Brain microvascular endothelial cell (primary cell): ENCODE measurements at regions not wholly inside any gene's neighbourhood (a gene's known extent, or its start where the extent isn't known, plus 50 kb on each side); places are given as distances from the start of the nearest gene placed in this dataset.

Experiments
- DNase-seq: peaks from one replicate; pipeline ENCODE4 v3.0.0-alpha.2; 2020
- H3K27ac ChIP-seq: fragments of 250-450 bp; sonication (Bioruptor Pico); 2 replicates; pipeline ENCODE4 v1.5.1; 2020; ENCODE audit warnings: mild to moderate bottlenecking, moderate library complexity
- H3K27me3 ChIP-seq: fragments of 250-450 bp; sonication (Bioruptor Pico); replicated peaks from 2 replicates; pipeline ENCODE4 v1.5.1; 2020; ENCODE audit warnings: mild to moderate bottlenecking
- H3K36me3 ChIP-seq: fragments of 250-450 bp; sonication (Bioruptor Pico); replicated peaks from 2 replicates; pipeline ENCODE4 v1.5.1; 2020; ENCODE audit warnings: mild to moderate bottlenecking
- H3K4me3 ChIP-seq: 2 replicates; pipeline ENCODE4 v1.5.1; 2011; ENCODE audit warnings: low read depth, mild to moderate bottlenecking, control low read depth, low read length, moderate library complexity
- in situ Hi-C: cut with HindIII; loops from 2 replicates; pipeline ENCODE4 v1.10.0; 2017; ENCODE audit warnings: low sequenced_read_pairs, low pct_ligation_motif_present
- TF ChIP-seq, protein P1 (sequence below): IDR thresholded peaks from 2 replicates; pipeline ENCODE4 v1.5.1; 2011; ENCODE audit warnings: low read depth, mild to moderate bottlenecking, moderate library complexity, low read length, control low read depth, inconsistent platforms; ENCODE audit errors: missing control alignments

DNA sequence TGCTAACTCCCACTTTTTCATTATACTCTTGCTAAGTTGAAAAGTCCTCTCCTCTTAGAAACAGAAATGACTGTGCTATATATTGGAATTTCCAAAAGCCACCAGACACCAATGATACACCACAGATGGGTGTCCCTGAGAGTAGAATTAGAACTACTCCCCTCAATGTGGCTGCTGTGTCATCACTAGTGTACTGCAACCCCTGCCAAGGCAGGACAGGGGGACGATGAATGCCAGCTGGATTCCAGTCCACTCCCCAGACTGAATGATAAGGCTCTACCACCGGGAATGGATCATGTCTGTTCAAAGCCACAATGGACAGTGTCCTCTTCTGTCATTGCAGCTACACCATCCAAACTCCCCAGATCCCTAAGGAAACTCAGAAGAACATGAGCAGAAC, 69.7 kb upstream of the EDNRB start:
- H3K27me3 ChIP-seq = no peaks in the 10 kb centered on the region
- DNase-seq = no peak
- in situ Hi-C loops = no loop called here
- H3K27ac ChIP-seq = no peak overlapping the region
- TF ChIP-seq, protein P1, sequence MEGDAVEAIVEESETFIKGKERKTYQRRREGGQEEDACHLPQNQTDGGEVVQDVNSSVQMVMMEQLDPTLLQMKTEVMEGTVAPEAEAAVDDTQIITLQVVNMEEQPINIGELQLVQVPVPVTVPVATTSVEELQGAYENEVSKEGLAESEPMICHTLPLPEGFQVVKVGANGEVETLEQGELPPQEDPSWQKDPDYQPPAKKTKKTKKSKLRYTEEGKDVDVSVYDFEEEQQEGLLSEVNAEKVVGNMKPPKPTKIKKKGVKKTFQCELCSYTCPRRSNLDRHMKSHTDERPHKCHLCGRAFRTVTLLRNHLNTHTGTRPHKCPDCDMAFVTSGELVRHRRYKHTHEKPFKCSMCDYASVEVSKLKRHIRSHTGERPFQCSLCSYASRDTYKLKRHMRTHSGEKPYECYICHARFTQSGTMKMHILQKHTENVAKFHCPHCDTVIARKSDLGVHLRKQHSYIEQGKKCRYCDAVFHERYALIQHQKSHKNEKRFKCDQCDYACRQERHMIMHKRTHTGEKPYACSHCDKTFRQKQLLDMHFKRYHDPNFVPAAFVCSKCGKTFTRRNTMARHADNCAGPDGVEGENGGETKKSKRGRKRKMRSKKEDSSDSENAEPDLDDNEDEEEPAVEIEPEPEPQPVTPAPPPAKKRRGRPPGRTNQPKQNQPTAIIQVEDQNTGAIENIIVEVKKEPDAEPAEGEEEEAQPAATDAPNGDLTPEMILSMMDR = no peak
- H3K4me3 ChIP-seq = no peak overlapping the region
- no peaks in the 10 kb centered on the region for H3K36me3 ChIP-seq

DNA sequence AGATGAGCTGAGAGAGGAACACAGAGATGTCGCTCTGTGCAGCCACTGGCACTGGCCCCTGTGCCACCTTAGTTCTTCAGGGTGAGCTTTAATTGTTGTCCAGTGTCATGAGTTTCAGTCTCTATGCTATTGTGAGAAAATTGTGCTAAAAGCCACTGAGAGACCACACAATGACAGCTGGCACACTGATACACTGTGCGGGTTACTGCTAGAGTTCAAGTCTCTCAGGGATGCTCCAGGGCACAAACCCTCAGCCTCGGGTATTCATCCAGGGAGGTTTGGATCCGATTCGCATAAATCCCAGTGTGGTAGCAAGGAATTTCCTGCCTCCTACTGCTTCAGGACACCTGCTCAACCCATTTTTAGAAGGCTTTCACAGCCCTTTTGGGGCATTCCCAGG, 68.1 kb upstream of the EDNRB start:
- H3K27me3 ChIP-seq = no peaks in the 10 kb centered on the region
- TF ChIP-seq, protein P1 = no peak
- no peak for DNase-seq
- no peak overlapping the region for H3K4me3 ChIP-seq
- H3K36me3 ChIP-seq = no peaks in the 10 kb centered on the region
- in situ Hi-C loops = no loop called here
- H3K27ac ChIP-seq = no peak overlapping the region

DNA sequence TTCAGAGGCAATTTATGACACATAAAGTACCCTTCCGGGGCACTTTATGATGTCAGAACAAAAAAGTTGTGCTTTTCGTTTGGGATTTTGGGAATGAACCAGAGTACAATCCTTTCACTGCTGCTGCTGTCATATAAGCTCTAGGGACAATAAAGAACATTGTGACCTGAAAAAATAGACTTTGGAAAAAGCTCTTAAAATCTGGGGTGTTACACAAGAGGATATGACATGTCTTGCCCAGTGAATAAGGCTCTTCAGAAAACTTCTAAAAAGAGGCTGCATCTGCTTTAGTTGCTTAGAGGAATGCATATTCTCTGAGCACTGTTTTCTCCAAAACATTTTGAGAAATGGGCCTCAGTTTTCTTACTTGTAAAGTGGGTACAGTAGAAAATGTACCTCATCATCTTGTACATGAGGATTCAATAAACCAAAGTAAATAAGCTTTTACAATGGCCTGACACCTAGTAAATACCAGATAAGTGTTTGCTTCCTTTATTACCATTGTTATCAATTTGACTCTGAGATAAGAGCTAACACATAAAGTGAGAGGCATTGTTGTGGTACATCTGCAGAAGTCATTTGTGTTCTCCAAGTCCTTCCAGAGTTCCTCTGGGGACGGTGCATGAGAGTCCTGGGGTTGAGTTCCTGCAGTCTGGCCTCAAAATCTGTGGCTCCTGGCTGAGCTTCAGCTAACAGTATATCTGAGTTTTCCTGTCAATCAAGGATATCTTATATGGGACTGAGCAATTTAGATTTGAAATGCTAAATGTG, 67.4 kb upstream of the EDNRB start:
- TF ChIP-seq, protein P1 = no peak
- Histone ChIP-seq H3K36me3 (no peaks in the 10 kb centered on the region), H3K4me3 (no peak overlapping the region), H3K27me3 (no peaks in the 10 kb centered on the region), H3K27ac (no peak overlapping the region)
- no peak for DNase-seq
- in situ Hi-C loops = no loop called here

DNA sequence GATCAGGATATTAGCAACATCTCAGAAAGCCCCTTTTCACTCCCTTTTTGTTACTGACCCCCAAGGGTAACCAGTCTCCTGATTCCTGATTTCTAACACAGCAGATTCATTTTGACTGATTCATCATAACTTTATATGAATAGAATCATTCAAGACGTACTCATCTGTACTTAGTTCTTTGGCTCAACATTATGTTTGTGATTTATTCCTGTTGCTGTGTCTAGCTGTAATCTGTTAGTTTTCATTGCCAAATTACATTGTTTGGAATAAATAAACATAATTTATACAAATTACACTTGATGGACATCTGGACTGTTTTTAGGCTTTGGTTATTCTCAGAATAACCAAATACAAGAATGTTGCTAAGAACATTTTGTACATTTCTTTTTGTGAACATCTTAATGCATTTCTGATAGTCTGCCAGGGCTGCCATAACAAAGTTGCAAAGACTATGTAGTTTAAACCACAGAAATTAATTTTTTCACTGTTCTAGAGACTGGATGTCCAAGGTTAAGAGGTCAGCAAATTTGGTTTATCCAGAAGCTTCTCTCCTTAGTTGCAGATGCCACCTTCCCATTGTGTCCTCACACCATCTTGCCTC, 62.8 kb upstream of the EDNRB start:
- Histone ChIP-seq H3K36me3 (no peaks in the 10 kb centered on the region), H3K27me3 (no peaks in the 10 kb centered on the region), H3K27ac (peak overlapping the region; percentile 54), H3K4me3 (no peak overlapping the region)
- peak; percentile 6 for DNase-seq
- in situ Hi-C loops = no loop called here
- TF ChIP-seq, protein P1 = no peak

DNA sequence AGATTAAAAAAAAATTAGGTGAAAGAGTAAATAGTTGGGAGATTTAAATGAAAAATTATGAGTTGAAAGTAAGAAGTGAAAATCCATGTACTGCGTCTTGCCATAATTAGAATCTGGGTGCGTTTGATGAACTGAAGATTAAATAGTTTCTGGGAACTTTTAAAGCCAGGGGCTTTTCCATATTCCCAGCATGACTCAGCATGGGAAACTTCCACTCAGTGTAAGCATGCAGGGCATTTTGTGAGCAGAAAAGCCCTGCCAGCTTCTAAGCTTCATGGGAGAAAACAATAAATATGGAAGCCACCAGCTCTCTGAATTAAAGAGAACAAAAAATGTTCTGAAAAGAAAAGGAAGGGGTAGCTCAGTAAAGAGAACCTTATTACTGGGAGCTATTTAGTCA, 62.0 kb upstream of the EDNRB start:
- in situ Hi-C loops = no loop called here
- Histone ChIP-seq H3K27ac (peak overlapping the region; percentile 54), H3K27me3 (no peaks in the 10 kb centered on the region), H3K4me3 (no peak overlapping the region), H3K36me3 (no peaks in the 10 kb centered on the region)
- TF ChIP-seq, protein P1 = no peak
- peak; percentile 70 for DNase-seq
